GM12872 (cell line): ENCODE measurements at regions not wholly inside any gene's neighbourhood (a gene's known extent, or its start where the extent isn't known, plus 50 kb on each side); places are given as distances from the start of the nearest gene placed in this dataset.

Source experiments
- TF ChIP-seq, protein P1 (sequence below): IDR thresholded peaks from 3 replicates; pipeline ENCODE4 v1.5.1; 2011; ENCODE audit warnings: low read depth, mild to moderate bottlenecking, low read length, moderate library complexity; ENCODE audit not compliant: insufficient read depth

DNA sequence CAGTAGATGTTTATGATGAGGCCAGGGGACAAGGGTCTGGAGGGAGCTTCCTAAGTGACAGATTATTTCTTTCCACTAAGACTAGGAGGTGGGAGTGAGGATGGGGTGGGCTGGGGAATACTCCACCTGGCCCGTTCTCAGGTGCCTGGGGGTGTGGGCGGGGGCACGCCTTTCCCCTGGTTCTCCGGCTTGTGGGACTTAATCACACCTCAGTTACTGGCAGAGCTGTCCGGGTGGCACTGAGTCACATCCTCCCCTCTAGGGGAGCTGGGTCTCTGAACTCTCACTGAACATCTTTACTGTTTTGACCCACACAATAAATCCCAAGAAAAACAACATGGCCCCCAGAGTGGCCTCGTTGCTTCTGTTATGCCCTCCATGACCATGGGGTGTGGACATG lies 332.8 kb downstream of the MAF start:
- TF ChIP-seq, protein P1, sequence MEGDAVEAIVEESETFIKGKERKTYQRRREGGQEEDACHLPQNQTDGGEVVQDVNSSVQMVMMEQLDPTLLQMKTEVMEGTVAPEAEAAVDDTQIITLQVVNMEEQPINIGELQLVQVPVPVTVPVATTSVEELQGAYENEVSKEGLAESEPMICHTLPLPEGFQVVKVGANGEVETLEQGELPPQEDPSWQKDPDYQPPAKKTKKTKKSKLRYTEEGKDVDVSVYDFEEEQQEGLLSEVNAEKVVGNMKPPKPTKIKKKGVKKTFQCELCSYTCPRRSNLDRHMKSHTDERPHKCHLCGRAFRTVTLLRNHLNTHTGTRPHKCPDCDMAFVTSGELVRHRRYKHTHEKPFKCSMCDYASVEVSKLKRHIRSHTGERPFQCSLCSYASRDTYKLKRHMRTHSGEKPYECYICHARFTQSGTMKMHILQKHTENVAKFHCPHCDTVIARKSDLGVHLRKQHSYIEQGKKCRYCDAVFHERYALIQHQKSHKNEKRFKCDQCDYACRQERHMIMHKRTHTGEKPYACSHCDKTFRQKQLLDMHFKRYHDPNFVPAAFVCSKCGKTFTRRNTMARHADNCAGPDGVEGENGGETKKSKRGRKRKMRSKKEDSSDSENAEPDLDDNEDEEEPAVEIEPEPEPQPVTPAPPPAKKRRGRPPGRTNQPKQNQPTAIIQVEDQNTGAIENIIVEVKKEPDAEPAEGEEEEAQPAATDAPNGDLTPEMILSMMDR = no peak

DNA sequence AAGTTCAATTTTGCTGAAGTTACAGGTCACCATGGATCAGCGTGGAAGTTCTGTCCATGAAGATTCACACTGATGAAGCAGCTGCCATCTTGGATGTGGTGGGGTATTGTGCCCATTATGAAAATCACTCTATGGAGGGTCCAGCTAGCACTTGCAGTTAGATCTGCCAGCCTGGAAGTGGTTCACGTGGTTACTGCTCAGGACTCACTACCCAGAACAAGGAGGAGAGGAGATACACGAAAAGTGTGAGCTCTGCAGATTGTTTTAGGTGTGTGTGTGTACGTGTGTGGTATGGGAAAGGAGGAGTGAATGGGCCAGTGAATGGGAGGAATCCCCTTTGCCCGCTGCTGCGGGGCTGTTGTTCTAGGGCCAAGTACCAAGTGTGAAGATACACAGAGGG lies 333.4 kb downstream of the MAF start:
- TF ChIP-seq, protein P1 = no peak

DNA sequence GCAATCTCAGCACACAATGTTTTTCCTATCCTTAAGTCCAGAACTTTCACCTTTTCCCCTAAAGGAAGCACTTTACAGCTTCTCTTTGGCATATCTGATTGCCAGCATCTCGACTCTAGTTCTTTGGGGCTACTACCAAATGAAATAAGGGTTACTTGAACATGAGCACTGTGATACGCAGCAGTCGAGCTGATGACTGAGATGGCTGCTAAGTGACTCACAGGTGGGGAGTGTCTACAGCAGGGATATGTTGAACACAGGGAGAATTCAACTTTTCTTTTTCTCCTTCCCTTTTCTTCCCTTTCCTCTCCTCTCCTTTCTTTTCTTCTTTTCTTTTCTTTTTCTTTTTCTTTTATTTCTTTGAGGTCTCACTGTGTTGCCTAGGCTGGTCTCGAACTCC lies 334.8 kb downstream of the MAF start:
- TF ChIP-seq, protein P1 = no peak

DNA sequence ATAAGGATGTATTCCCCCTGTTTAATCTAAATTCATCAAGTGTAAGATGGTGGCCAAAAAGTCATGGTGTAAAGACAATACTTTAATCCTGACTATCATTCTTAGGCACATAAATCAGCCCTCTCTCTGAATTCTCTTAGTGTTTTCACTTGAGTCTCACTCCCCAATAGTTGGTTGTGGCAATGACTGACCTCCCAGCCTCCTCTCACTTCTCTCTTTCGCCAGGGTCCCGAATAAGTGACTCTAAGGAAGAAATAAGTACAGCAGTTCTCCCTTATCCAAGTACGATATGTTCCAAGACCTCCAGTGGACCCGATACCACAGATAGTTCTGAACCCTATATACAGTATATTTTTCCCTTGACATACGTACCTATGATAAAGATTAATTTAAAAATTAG lies 335.3 kb downstream of the MAF start:
- TF ChIP-seq, protein P1 = no peak

DNA sequence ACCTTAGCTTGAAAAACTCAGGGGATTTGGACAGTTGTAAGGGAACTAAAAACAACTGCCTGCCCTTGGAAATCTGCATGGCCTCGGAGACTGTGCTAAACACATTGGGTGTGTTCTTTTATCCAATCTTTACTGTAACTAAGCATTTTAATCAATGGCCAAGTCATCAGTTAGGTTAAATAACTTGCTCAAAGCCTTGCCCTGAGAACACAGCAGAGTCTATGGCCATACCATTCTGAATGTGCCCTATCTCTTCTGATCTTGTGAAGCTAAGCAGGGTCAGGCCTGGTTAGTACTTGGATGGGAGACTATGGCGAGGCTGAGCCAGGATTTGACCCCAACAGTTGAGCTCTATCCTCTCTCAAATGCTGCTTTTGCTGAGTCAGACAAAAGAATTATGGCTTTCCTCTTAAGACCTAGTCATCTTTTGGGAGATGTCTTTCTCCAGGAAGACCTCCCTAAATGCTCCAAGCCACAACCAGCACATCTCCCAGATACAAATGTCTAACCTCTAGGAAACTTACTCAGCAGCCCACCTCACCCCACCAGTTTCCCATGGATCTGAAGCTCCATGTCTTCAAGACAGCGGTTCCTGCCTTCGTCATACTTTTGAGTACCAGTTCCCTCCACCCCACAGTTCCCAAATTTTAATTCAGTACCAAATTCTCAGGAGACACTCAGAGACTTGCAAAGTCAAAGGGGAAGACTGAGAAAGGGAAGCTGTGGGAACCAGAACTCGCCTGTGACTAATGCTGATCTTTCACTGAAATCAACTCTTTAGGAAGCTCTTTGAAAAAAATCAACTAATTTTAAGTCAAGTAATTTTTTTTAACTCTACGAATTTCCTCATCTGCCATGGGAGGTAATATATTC lies 336.1 kb downstream of the MAF start:
- TF ChIP-seq, protein P1 = no peak

DNA sequence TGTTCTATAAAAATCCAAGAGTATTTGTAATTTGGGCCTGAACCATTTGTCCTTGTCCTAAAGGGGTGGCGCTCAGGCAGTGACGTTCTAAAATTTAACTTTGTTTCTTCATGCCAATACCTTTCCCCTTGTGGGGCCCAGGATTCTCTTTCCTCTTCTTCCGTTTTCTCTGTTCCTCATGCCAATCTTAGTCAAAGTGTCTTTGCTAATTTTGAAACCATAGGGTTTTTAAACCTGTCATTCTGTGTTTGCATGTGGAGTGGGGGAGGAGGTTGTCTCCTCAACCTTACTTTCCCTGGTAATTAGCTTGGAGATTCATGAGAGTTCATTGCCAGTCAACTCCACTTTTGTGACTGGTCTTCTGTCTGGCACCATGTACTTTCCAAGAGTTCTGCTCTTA lies 337.1 kb downstream of the MAF start:
- TF ChIP-seq, protein P1 = no peak
